ENCODE measurements at regions not wholly inside any gene's neighbourhood (a gene's known extent, or its start where the extent isn't known, plus 50 kb on each side); places are given as distances from the start of the nearest gene placed in this dataset.
"Not testable (repeated sequence)": the region's sequence is repeated elsewhere in the genome, so short reads cannot be mapped to it uniquely, and the experiment has no call there.

- no peak for DNase-seq (ENCODE audit: low read depth)
Measured at GRCh38 chr2:109669731-109670130, 55.6 kb downstream of the SOWAHC start.

DNA sequence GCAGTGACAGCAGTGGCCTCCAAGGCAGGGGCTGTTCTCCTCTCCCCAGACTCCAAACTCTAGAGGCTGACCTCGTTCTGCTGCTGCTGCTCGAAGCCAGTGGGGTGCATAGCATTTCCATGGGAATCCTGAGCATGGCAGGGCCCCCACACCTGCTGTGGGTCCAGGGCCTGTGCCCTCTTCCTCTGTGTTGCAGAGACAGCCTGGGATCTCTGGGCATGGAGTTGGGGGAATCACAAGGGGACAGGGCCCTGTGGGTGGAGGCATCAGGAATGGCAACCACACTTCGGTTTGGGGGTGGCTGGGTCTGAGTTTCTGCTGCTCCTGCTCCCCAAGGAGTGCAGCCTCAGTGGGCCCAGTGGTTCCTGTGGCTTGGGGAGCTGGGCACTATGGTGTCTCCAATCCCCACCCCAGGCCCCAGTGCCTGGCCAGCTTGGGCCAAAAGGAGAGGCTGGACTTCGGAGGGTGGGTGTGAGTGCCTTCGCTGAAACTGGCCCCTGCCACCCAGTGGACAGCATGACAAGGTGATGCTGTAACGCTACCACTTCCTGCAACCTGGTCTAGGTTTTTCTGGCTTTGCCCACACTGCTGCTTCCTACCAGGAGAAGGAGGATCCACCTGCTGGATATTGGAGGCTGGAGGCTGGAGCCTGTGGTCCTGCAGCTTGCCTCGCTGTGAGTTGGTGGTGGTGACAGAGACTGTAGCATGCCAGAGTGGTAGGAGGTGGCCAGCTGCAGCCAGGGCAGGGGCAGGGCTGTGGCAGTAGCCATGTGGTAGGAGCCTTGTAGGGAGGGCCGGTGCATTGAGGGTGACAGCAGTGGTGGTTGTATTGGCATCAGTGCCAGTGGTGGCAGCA, 56.6 kb downstream of the SOWAHC start:
- DNase-seq (ENCODE audit: low read depth): no peak

DNA sequence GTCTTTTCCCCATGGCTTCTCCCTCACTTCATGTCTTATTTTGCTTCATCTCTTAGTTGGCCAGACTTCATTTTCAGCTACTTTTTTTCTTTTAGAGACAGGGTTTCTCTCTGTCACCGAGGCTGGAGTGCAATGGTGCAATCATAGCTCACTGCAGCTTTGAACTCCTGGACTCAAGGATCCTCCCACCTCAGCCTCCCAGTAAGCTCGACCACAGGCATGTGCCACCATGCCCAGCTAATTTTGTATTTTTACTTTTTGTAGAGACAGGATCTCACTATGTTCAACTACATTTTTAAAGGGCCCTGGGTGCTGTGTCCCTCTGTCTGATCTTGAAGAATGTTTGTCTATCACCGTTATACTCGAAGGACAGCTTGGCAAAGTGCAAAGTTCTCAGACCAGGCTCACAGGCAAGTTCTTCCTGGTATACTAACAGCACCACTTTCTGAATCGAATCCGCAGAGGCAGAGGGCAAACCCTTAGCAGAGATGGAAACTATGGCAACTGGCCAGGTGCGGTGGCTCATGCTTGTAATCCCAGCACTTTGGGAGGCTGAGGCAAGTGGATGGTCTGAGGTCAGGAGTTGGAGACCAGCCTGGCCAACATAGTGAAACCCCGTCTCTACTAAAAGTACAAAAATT, 60.9 kb downstream of the SOWAHC start:
- peak; percentile 25 for DNase-seq (ENCODE audit: low read depth)

- no peak for DNase-seq (ENCODE audit: low read depth)
Measured at GRCh38 chr2:109675666-109676345, 61.6 kb downstream of the SOWAHC start.

DNA sequence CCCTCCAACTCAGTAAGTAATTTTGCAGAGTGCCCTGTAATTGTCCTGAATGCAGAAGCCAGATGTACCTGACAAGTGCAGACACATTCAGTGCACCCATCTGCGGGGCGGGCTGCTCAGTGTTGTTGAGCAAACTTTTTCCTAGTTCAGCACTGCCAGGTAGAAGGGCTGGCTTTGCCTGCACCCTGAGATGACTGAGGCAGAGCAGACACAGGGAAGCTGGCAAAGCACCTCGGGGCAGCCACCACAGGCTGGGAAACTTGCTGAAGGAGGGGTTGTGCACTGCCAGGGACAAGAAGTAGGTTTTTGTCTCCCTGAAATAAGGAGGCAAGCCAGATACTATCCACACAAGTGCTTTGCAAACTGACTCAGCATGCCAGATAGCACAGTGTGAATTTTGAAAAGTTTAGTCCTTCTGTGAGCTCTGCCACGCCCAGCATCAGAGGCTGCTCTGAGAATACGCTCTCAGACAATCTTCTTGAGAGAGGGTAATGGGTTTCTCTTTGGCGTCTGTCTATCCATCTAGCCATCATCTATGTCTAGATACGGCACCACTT, 62.3 kb downstream of the SOWAHC start:
- DNase-seq (ENCODE audit: low read depth): no peak

- DNase-seq (ENCODE audit: low read depth): not testable (repeated sequence)
Measured at GRCh38 chr2:109677121-109677731, 63.1 kb downstream of the SOWAHC start.

DNA sequence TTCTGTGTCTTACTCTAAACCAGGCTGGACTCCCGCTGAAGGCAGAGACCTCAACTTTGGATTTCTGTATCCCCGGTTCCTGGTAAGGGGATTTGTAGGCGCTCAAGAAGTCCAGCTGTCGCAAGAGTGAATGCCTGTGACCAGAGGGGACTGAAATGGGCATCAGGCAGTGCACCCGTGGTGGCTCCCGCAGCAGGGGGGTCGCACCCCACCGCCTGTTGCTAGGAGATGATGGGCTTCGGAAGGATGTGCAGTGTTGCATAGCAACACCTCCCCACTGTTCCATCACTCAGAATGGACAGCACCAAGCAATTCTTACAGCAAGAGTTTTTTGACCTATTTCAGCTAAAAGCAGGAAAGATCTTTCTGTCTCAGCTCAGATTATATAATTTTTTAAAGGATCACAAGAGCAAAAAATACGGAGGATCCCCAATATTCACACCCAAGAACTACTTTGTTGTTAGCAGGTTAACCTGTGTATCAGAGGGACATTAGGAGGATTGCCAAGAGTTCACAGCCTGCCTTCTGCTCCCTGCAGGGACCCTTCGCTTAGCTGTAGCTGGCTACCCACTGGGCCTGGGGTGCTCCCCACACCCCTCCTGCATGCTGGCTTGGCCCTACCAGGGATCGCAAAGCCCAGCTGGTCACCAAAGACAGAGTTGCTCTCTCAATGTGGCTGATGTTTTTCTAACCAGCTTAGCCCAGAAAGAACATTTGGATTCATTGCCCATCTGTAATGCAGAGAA, 63.8 kb downstream of the SOWAHC start:
- no peak for DNase-seq (ENCODE audit: low read depth)

DNA sequence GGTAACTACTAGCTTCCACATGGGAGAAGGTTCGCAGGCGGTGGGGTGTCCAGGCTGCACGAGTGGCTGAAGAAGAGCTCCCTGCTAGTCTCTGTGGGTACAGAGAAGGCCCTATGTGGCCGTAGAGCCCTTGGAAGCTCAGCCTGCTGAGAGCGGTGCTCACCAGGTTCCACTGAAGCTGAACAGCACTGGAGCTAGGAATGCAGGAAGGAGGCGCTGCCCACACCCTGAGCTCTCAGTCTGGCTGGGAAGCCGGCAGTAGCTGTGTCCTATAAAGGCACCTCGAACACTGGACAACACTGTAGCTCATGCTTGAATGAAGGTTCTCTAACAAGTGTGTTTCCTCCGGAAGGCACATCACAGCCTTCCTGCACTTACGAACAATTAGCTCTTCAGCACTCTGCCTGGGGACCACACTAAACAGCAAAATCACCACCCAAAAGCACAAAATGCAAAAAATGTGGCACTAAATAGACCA, 64.6 kb downstream of the SOWAHC start:
- DNase-seq (ENCODE audit: low read depth): not testable (repeated sequence)

GRCh38 chr2:109679225-109679624, 65.1 kb downstream of the SOWAHC start:
- DNase-seq (ENCODE audit: low read depth): no peak

DNA sequence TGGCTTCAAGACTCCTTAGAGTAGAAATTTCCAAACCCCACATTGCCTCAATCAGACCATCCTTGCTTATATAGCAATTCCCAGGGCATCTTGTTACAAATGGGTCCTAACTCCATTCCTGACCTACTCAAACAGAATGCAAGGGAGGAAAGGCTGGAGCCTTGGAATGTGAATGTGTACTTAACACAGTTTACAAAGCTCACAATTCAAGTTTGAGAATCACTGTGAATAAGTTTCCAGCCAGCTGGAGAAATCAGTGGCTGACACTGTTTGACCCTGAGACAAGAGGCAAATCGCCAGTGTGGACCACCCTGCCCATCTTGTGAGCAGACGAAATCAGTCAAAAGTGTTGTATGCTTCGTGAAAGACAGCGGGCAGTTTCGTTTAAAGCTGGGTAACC, 65.5 kb downstream of the SOWAHC start:
- DNase-seq (ENCODE audit: low read depth): no peak

GRCh38 chr2:109680523-109681297, 66.5 kb downstream of the SOWAHC start:
- no peak for DNase-seq (ENCODE audit: low read depth)

DNA sequence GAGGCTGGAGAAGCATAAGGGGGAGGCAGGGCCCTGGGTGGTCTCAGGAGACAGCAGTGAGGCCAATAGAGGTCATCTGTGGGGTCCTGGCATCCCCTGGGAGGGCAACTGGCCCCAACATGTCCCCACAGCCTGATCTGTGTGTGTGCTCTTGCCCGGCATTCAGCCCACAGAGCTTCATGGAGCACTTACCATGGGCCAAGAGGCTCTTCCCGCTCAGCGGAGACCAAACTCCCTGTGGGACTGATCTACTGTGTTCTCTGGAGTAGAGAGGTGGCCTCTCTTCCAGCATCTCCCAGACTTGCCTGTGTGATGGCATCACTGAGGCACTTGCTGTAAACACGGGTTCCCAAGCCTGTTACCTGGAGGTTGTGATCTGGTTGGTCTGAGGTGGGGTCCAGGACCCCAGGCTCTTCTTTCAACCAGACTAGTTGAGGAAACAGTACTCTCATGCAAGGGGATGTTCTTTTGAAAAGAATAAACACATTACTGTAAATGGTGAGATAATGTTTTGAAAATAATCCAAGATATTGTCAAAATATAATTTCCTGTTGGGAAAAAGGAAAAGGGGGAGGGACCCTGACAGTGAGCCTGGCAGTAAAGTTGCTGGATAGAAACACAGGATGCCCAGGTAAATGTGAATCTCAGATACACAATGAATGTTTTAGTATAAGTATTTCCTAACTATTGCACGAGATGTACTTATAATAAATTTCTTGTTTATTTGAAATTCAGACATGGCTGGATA, 67.6 kb downstream of the SOWAHC start:
- no peak for DNase-seq (ENCODE audit: low read depth)

DNA sequence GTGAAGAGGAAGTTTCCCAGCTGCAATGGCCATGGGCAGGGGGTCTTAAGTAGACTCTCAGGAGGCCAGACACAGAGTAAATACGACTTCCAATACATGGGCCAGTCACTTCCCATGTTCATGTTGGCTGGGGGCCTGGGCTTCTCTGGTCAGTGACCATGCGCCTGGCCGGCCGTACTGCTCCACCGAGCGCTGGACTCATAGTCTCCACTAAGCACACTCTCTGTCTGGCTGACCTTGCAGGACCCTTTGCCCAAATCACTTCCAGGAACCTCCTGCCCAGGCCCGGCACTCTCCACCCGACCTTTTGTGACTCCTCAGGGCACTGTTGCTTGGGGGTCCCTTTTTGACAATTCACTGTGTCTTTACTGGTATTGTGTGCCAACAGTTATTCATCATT, 69.3 kb downstream of the SOWAHC start:
- DNase-seq (ENCODE audit: low read depth): no peak

DNA sequence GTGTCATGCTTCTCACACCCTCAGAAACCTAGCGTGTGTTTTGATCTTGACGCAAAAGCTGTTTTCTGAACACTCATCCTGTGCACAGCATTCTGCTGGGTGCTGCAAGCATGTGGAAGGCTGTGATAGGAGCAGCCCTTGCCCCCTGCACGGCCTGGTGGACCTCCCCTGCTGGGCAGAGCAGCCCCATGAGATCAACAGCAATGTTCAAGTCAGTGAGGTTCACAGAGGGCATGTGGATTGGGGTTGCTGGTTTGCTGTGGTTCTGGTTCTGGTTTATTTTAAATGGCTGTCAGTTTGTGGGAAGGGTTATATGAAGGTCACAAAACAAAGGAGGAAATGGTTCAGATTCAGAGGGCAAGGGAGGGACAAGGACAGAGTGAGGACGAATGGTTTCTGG, 71.3 kb downstream of the SOWAHC start:
- DNase-seq (ENCODE audit: low read depth): no peak

DNA sequence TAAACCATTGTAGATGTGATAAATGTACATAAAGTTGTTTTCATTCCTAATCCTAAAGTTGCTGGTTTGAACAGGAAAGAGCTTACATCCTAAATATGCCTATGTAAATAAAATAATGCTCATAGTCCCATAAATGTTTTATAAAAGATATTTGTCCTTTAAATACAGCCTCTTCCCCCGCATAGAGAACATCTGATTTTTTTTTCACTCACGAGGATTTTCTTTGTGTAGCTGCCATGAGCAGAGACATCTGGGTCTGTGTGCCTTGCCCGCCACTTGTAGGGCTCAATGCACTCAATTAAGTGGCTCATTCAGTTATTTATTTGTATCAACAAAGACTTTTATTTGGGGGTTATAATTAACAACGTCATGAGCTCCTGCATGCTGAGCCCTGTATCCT, 72.8 kb downstream of the SOWAHC start:
- DNase-seq (ENCODE audit: low read depth): no peak

DNA sequence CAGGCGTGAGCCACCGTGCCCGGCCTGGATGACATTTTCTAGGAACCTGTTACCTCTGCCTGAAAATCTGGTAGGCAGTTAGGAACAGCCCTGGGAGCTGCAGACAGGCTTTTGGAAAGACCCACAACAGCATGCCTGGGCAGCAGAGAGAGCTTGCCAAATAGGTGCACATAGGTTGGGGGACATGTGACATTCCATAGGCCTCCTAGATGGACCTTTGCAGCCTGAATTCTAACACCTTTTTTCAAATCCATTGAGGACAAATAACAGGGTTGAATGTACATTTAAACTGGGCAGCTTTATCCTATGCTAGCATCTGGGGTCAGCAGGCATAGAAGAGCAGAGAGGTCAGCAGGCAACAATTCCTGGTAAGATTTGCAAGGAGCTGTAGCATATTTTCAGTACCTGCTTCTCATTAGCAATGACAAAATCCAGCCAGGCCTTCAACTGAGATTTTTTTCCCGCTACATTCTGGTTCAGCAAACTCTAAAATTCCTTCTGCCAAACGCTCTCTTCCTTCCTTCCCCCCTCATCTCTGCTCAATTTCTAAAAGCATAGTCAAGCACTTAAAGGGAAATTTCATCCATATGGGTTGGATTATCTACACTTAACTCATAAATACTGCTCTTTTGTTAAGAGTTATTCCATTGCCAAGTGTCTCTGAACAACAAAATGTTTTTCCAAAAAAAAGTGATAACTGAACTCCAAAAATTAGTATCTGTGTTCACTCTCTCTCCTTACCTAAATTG, 75.2 kb downstream of the SOWAHC start:
- DNase-seq (ENCODE audit: low read depth): no peak

GRCh38 chr2:109689973-109690372, 75.8 kb downstream of the SOWAHC start:
- no peak for DNase-seq (ENCODE audit: low read depth)

GRCh38 chr2:109690457-109690821, 76.3 kb downstream of the SOWAHC start:
- DNase-seq (ENCODE audit: low read depth): no peak

Measured in Daoy (cell line).